ENCODE measurements at regions not wholly inside any gene's neighbourhood (a gene's known extent, or its start where the extent isn't known, plus 50 kb on each side); places are given as distances from the start of the nearest gene placed in this dataset.

- TF ChIP-seq CTCF (IDR thresholded peaks at IDR 0.05): no peak
- no peak for TF ChIP-seq POLR2A (IDR thresholded peaks at IDR 0.05)
These were observed 113.0 kb downstream of the MANEA start for GRCh38 chr6:95690328-95690727.

All from adrenal gland (tissue), 5 donors.